Naive B cell (primary cell): ENCODE measurements at regions not wholly inside any gene's neighbourhood (a gene's known extent, or its start where the extent isn't known, plus 50 kb on each side); places are given as distances from the start of the nearest gene placed in this dataset.

Experiments used
- ATAC-seq, 2 donors: fragments of 150-1000 bp; cut with Tn5 transposase; 2 replicates each; pipeline ENCODE4 v1.10.0; 2021; ENCODE audit warnings: low read depth in 2 of 2, mild to moderate bottlenecking in 2 of 2, moderate library complexity in 2 of 2
- DNase-seq: peaks from one replicate; pipeline ENCODE4 v3.0.0; 2022
- H3K27ac Mint-ChIP-seq, 6 donors: one replicate each; pipeline ENCODE4 v1.8.0; 2020 to 2022; ENCODE audit warnings: mild to moderate bottlenecking in 6 of 6, mixed read lengths in 6 of 6, moderate library complexity in 5 of 6, inconsistent platforms in 2 of 6
- H3K27me3 Mint-ChIP-seq, 3 donors: one replicate each; pipeline ENCODE4 v1.8.0; 2021 to 2022; ENCODE audit warnings: mixed read lengths in 3 of 3, mild to moderate bottlenecking in 1 of 3
- H3K36me3 Mint-ChIP-seq, 2 donors: one replicate each; pipeline ENCODE4 v1.8.0; 2020 to 2022; ENCODE audit warnings: mixed read lengths in 2 of 2, inconsistent platforms in 1 of 2, mild to moderate bottlenecking in 1 of 2
- H3K4me1 Mint-ChIP-seq, 3 donors: one replicate each; pipeline ENCODE4 v1.8.0; 2020 to 2022; ENCODE audit warnings: mixed read lengths in 3 of 3, inconsistent platforms in 1 of 3, mild to moderate bottlenecking in 1 of 3, moderate library complexity in 1 of 3
- H3K4me3 Mint-ChIP-seq, 8 donors: one replicate each; pipeline ENCODE4 v1.8.0; 2020 to 2022; ENCODE audit warnings: mild to moderate bottlenecking in 8 of 8, mixed read lengths in 8 of 8, moderate library complexity in 8 of 8, inconsistent platforms in 2 of 8
- H3K9me3 Mint-ChIP-seq, 7 donors: one replicate each; pipeline ENCODE4 v1.8.0; 2020 to 2022; ENCODE audit warnings: mixed read lengths in 7 of 7, mild to moderate bottlenecking in 5 of 7, inconsistent platforms in 2 of 7, moderate library complexity in 1 of 7

GRCh38 chr2:104660991-104661390, 192.9 kb upstream of the POU3F3 start:
- Mint-ChIP-seq H3K27me3 (peaks cover 12 to 35% (median 16%) of the 10 kb centered on the region in 3 donors), H3K4me3 (no peak overlapping the region), H3K9me3 (peaks cover 0 to 6% (median 0%) of the 10 kb centered on the region in 7 donors), H3K27ac (no peak overlapping the region), H3K36me3 (peaks cover 0 to 10% of the 10 kb centered on the region in 2 donors), H3K4me1 (peaks cover 6 to 13% (median 8%) of the 10 kb centered on the region in 3 donors)
- ATAC-seq = no peak
- DNase-seq = no peak

DNA sequence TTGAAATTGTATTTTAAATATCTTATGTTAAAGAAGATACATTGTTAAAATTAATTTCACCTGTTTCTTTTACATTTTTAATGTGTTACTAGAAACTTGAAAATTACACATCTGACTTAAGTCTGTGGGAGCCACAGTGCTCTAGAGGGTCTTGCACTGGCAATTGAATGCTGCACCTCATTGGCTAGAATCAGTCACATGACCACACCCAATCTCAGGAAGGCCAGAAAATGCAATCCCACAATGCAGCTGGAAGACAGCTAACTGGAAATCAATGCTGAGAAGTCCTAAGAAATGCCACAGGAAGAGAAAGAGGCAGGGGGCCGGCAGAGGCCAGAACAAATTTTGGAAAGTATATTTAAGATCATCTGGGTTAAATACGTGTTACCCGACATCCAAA, 189.2 kb upstream of the POU3F3 start:
- Mint-ChIP-seq H3K27me3 (peaks cover 5 to 17% (median 7%) of the 10 kb centered on the region in 3 donors), H3K36me3 (no peaks in the 10 kb centered on the region), H3K4me3 (no peak overlapping the region), H3K27ac (peak overlapping the region in 1 of 6 donors; percentile 61), H3K9me3 (peaks cover 0 to 4% (median 0%) of the 10 kb centered on the region in 7 donors), H3K4me1 (no peaks in the 10 kb centered on the region)
- DNase-seq (no peak), ATAC-seq (no peak)

- no peak overlapping the region for H3K27ac Mint-ChIP-seq
- H3K4me3 Mint-ChIP-seq = no peak overlapping the region
- no peaks in the 10 kb centered on the region for H3K4me1 Mint-ChIP-seq
- ATAC-seq (no peak), DNase-seq (no peak)
- H3K36me3 Mint-ChIP-seq = no peaks in the 10 kb centered on the region
- peaks cover 0 to 2% (median 0%) of the 10 kb centered on the region in 7 donors for H3K9me3 Mint-ChIP-seq
- H3K27me3 Mint-ChIP-seq = peaks cover 0 to 15% (median 7%) of the 10 kb centered on the region in 3 donors
These were observed 185.3 kb upstream of the POU3F3 start for GRCh38 chr2:104668631-104669030.

GRCh38 chr2:104673225-104673624, 180.7 kb upstream of the POU3F3 start:
- no peak for DNase-seq
- Mint-ChIP-seq H3K27me3 (peaks cover 6 to 24% (median 14%) of the 10 kb centered on the region in 3 donors), H3K36me3 (no peaks in the 10 kb centered on the region), H3K4me3 (no peak overlapping the region), H3K9me3 (no peaks in the 10 kb centered on the region), H3K4me1 (no peaks in the 10 kb centered on the region), H3K27ac (peak overlapping the region in 1 of 6 donors; percentile 3)
- no peak for ATAC-seq

GRCh38 chr2:104678181-104678580, 175.7 kb upstream of the POU3F3 start:
- Mint-ChIP-seq H3K4me3 (no peak overlapping the region), H3K27ac (no peak overlapping the region), H3K9me3 (no peaks in the 10 kb centered on the region), H3K4me1 (no peaks in the 10 kb centered on the region), H3K36me3 (no peaks in the 10 kb centered on the region), H3K27me3 (peaks cover 6 to 10% (median 8%) of the 10 kb centered on the region in 3 donors)
- ATAC-seq = no peak
- DNase-seq = no peak

DNA sequence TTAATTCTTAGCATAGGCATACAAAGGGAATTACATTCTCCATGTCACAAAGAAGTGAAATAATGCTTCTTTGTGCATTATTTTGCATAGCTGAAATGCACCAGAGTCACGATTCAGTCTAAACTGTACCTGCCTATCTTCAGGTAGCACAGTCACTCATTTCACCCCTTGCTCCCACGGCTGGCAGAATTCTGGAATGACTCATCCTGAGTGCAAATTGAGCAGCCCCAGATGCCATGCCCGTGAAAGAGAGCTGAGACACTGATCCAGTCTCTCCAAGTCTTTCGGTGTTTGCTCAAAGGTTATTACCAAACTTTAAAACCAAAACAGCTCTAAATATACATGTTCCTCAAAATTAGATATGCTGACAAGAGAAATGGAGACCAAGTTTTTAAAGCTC, 168.3 kb upstream of the POU3F3 start:
- H3K4me1 Mint-ChIP-seq = no peaks in the 10 kb centered on the region
- H3K27ac Mint-ChIP-seq = no peak overlapping the region

DNA sequence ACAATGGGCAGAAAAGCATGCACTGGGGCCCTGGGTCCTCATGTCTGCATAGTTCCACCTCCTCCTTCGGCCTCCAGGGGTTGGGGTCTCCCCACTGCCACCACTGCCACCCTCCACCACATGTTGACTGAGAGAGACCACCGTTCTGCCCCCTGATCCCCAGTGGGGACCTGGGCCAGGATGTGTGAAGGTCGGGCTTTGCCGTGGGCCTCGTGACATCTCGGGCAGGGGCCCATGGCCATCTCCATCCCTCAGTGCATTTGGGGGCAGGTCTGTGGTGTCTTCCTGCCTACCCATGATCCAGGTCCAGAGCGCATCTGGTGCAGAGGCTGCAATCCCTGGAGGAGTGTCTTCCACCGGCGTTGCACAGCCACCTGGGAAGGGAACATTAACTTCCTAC, 166.8 kb upstream of the POU3F3 start:
- ATAC-seq (no peak), DNase-seq (no peak)
- Mint-ChIP-seq H3K27ac (no peak overlapping the region), H3K27me3 (no peaks in the 10 kb centered on the region), H3K36me3 (no peaks in the 10 kb centered on the region), H3K4me3 (no peak overlapping the region), H3K4me1 (no peaks in the 10 kb centered on the region), H3K9me3 (peaks cover 0 to 3% (median 0%) of the 10 kb centered on the region in 7 donors)

More for the DNA sequence above, 168.3 kb upstream of the POU3F3 start:
- no peaks in the 10 kb centered on the region for H3K27me3 Mint-ChIP-seq
- peaks cover 0 to 3% (median 0%) of the 10 kb centered on the region in 7 donors for H3K9me3 Mint-ChIP-seq
- no peaks in the 10 kb centered on the region for H3K36me3 Mint-ChIP-seq
- no peak overlapping the region for H3K4me3 Mint-ChIP-seq
- ATAC-seq (no peak), DNase-seq (no peak)

- no peak for DNase-seq
- Mint-ChIP-seq H3K9me3 (peaks cover 0 to 3% (median 0%) of the 10 kb centered on the region in 7 donors), H3K27me3 (no peaks in the 10 kb centered on the region), H3K36me3 (no peaks in the 10 kb centered on the region), H3K27ac (no peak overlapping the region), H3K4me1 (no peaks in the 10 kb centered on the region), H3K4me3 (no peak overlapping the region)
- no peak for ATAC-seq
These were observed 163.5 kb upstream of the POU3F3 start for GRCh38 chr2:104690255-104690984.

- Mint-ChIP-seq H3K27ac (peak overlapping the region in 1 of 6 donors; percentile 12), H3K27me3 (peaks cover 0 to 9% (median 0%) of the 10 kb centered on the region in 3 donors)
These were observed 155.6 kb upstream of the POU3F3 start for GRCh38 chr2:104698276-104698675.

GRCh38 chr2:104701411-104701911, 152.5 kb upstream of the POU3F3 start:
- H3K9me3 Mint-ChIP-seq = no peaks in the 10 kb centered on the region
- no peak overlapping the region for H3K4me3 Mint-ChIP-seq
- ATAC-seq = no peak

More at GRCh38 chr2:104698276-104698675, 155.6 kb upstream of the POU3F3 start:
- Mint-ChIP-seq H3K4me1 (no peaks in the 10 kb centered on the region), H3K9me3 (no peaks in the 10 kb centered on the region), H3K4me3 (no peak overlapping the region), H3K36me3 (no peaks in the 10 kb centered on the region)
- ATAC-seq (no peak), DNase-seq (no peak)

DNA sequence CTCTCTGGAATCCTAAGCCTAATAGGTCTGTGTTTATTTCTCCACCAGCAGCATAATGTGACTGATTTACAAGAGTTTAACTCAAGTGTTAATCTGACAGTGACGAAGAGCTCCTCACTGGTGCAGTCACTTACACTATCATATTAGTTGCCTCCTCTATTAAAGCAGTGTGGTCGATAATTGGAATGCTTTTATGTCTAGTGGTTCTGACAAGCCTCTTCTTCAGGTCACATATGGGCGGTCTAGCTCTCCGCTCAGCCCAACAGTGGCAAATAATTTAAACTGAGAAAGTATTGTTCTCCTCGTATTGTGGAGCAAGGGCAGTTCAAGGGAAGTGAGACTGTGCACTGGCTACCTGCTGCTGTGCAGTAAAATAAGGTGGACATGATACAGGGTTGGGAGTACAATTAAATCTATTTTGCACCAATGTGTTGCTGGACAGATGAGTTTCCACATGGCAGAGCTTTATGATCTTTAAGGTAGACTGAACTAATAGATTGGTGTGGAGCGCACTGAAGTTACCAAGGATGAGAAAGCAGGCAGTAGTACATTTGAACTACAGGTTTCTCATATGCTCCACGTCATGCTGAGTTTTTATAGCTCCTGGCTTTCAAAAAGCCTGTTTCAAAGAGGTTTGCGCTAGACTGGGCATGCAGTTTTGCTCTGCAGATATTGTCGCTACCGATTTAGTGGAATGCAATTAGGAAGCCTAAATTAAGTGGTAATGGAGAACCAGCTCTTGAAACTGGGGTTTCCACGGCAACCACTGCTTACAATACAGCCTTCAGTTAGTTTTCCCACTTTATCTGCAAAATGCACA, 151.7 kb upstream of the POU3F3 start:
- no peak for DNase-seq
- Mint-ChIP-seq H3K27ac (no peak overlapping the region), H3K4me1 (no peaks in the 10 kb centered on the region), H3K9me3 (no peaks in the 10 kb centered on the region), H3K4me3 (no peak overlapping the region), H3K36me3 (no peaks in the 10 kb centered on the region), H3K27me3 (peaks cover 0 to 9% (median 0%) of the 10 kb centered on the region in 3 donors)
- ATAC-seq = no peak

More at GRCh38 chr2:104701411-104701911, 152.5 kb upstream of the POU3F3 start:
- peaks cover 0 to 9% (median 0%) of the 10 kb centered on the region in 3 donors for H3K27me3 Mint-ChIP-seq
- no peaks in the 10 kb centered on the region for H3K36me3 Mint-ChIP-seq
- H3K27ac Mint-ChIP-seq = no peak overlapping the region
- DNase-seq = no peak
- H3K4me1 Mint-ChIP-seq = no peaks in the 10 kb centered on the region

- H3K9me3 Mint-ChIP-seq = no peaks in the 10 kb centered on the region
- no peaks in the 10 kb centered on the region for H3K36me3 Mint-ChIP-seq
- DNase-seq (no peak), ATAC-seq (no peak)
- H3K27me3 Mint-ChIP-seq = peaks cover 0 to 5% (median 0%) of the 10 kb centered on the region in 3 donors
- no peaks in the 10 kb centered on the region for H3K4me1 Mint-ChIP-seq
- H3K4me3 Mint-ChIP-seq = no peak overlapping the region
- H3K27ac Mint-ChIP-seq = no peak overlapping the region
These were observed 150.2 kb upstream of the POU3F3 start for GRCh38 chr2:104703669-104704068.

GRCh38 chr2:104704496-104705245, 149.2 kb upstream of the POU3F3 start:
- ATAC-seq (no peak), DNase-seq (no peak)
- Mint-ChIP-seq H3K9me3 (no peaks in the 10 kb centered on the region), H3K4me1 (no peaks in the 10 kb centered on the region), H3K27ac (no peak overlapping the region), H3K27me3 (peaks cover 0 to 5% (median 0%) of the 10 kb centered on the region in 3 donors), H3K4me3 (no peak overlapping the region), H3K36me3 (no peaks in the 10 kb centered on the region)
